ENCODE measurements at regions not wholly inside any gene's neighbourhood (a gene's known extent, or its start where the extent isn't known, plus 50 kb on each side); places are given as distances from the start of the nearest gene placed in this dataset.

DNA sequence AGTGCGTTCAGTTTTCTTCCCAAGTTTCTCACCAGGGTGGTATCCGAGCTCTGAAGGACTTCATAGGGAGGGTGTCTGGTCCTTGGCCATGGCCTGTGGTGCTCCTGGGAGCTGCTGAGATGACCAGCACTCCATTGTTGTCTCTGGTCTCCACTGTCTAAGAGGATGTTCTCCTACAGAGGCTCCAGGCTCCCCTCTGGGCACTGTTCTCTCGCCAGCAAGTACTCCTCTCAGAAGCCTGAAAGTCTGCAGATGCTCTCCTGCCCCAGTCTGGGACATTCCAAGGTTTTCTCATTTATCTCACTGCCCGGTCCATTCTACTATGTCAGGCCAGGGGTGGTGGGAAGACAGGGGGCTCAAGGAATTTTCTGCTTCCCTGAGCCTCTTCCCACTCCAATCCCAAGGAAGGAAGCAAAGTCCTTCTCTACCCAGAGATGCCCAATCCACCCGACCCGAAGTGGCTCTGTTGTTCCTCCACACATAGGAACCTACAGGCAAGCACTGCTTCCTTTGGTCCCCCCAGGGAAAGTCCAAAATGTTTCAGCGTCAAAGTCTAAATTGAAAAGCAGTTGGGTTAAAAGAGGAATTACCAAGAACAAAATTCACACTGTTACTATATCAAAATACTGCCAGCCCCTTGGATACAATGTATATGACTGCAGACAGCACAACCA lies 110.5 kb downstream of the GYPC start:
- no peak for TF ChIP-seq JUNB (IDR thresholded peaks at IDR 0.05; ENCODE audit: unreplicated experiment)
- no peak for TF ChIP-seq EZH2 (IDR thresholded peaks at IDR 0.05; ENCODE audit: low read depth, unreplicated experiment)
- TF ChIP-seq, protein P1, sequence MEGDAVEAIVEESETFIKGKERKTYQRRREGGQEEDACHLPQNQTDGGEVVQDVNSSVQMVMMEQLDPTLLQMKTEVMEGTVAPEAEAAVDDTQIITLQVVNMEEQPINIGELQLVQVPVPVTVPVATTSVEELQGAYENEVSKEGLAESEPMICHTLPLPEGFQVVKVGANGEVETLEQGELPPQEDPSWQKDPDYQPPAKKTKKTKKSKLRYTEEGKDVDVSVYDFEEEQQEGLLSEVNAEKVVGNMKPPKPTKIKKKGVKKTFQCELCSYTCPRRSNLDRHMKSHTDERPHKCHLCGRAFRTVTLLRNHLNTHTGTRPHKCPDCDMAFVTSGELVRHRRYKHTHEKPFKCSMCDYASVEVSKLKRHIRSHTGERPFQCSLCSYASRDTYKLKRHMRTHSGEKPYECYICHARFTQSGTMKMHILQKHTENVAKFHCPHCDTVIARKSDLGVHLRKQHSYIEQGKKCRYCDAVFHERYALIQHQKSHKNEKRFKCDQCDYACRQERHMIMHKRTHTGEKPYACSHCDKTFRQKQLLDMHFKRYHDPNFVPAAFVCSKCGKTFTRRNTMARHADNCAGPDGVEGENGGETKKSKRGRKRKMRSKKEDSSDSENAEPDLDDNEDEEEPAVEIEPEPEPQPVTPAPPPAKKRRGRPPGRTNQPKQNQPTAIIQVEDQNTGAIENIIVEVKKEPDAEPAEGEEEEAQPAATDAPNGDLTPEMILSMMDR (conservative IDR thresholded peaks at IDR 0.05; ENCODE audit: low read depth in 2 of 2): no peak
- TF ChIP-seq POLR2AphosphoS5 (IDR thresholded peaks at IDR 0.05; ENCODE audit: low read depth): no peak
- TF ChIP-seq CREB1 (CRISPR knock-in tag; IDR thresholded peaks at IDR 0.05; ENCODE audit: low read depth): no peak
- TF ChIP-seq EZH2phosphoT487 (IDR thresholded peaks at IDR 0.05; ENCODE audit: unreplicated experiment): no peak
- TF ChIP-seq, protein P2, sequence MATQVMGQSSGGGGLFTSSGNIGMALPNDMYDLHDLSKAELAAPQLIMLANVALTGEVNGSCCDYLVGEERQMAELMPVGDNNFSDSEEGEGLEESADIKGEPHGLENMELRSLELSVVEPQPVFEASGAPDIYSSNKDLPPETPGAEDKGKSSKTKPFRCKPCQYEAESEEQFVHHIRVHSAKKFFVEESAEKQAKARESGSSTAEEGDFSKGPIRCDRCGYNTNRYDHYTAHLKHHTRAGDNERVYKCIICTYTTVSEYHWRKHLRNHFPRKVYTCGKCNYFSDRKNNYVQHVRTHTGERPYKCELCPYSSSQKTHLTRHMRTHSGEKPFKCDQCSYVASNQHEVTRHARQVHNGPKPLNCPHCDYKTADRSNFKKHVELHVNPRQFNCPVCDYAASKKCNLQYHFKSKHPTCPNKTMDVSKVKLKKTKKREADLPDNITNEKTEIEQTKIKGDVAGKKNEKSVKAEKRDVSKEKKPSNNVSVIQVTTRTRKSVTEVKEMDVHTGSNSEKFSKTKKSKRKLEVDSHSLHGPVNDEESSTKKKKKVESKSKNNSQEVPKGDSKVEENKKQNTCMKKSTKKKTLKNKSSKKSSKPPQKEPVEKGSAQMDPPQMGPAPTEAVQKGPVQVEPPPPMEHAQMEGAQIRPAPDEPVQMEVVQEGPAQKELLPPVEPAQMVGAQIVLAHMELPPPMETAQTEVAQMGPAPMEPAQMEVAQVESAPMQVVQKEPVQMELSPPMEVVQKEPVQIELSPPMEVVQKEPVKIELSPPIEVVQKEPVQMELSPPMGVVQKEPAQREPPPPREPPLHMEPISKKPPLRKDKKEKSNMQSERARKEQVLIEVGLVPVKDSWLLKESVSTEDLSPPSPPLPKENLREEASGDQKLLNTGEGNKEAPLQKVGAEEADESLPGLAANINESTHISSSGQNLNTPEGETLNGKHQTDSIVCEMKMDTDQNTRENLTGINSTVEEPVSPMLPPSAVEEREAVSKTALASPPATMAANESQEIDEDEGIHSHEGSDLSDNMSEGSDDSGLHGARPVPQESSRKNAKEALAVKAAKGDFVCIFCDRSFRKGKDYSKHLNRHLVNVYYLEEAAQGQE (IDR thresholded peaks at IDR 0.05; ENCODE audit: unreplicated experiment): no peak
